Limb (tissue), 2 donors: ENCODE measurements at regions not wholly inside any gene's neighbourhood (a gene's known extent, or its start where the extent isn't known, plus 50 kb on each side); places are given as distances from the start of the nearest gene placed in this dataset.

Source experiments
- DNase-seq, 2 donors: peaks; one replicate each; pipeline ENCODE4 v3.0.0-alpha.2; 2016; ENCODE audit errors: extremely low spot score in 2 of 2

DNA sequence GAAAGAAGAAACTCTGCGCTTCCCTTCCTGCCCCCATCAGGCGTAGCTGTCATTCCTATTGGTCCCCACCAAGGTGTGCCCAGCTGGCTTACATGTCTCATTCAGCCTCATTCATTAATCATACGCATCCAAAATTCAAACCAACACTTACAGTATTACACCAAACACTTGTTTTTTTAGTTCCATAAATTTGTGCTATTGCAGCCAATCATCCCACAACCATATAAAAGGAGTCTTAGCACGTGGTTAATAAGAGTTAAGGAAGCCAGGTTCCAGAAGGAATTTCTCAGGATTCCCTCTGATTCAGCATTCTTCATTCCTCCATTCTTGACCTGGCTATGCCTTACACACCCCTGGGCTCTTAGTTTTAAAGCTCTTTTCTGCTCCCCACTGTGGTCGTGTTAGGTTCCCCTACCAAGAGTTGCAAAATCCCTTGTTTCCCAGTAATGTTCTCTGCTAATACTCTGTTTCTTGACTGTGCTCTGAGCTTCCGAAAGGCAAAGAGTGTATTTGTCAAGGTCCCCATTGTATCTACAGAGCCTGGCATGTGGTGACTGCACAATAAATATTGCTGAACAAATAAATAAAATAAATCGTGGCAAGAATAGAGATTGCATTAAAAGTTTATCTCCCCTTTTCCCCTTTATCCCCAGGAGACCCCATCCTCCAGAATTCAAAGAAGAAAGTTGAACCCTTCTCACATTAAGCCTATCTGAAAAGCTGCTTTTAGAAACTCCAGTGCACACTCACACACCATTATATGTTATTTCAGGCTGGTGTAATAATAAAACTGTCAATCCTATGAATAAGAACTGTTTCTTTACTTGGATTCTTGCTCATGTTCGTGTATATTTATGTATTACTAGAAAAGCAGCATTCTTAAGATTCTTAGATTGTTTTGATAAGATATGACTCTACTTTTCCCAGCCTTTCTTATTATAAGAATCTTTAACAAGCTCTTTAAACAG, 514.4 kb downstream of the INHBA start:
- peak in 1 of 2 donors; percentile 16 for DNase-seq

DNA sequence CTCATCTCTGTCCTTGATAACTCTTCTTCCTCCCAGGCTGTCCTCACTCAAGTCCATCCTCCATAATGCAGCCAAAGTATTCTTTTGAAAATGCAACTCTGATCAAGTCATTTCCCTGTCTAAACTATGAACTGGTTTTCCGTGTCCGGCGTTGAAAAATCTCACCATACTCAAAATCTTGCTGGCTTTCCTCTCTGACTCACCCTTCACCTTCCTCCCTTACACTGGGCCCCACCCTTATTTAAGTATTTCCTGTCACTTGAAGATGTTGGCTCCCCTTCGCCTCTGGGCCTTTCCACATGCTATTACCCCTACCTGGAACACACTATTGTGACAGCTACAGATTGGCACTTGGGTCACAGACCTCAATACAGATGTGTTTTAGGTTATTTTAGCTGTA, 515.6 kb downstream of the INHBA start:
- DNase-seq = no peak

DNA sequence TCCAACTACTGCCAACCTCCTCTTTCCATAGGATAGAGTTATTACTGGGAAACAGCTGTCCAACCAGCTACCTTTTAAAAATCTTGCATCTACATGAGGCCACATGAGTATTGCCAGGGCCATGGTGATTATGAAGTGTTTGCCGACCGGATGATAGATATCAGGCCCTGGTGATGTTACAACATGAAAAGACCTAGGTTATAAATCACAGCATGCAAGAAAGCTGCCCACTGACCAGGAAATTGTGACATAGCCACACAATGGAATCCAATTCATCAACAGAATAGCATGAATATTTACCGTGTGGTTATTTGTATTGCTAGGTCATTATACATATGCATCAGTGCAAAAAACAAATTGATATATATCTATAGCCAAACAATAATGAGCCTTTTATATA, 517.0 kb downstream of the INHBA start:
- DNase-seq = no peak

- no peak for DNase-seq
These were observed 519.1 kb downstream of the INHBA start for GRCh38 chr7:41183741-41184140.

- DNase-seq = no peak
These were observed 520.1 kb downstream of the INHBA start for GRCh38 chr7:41182782-41183181.

DNA sequence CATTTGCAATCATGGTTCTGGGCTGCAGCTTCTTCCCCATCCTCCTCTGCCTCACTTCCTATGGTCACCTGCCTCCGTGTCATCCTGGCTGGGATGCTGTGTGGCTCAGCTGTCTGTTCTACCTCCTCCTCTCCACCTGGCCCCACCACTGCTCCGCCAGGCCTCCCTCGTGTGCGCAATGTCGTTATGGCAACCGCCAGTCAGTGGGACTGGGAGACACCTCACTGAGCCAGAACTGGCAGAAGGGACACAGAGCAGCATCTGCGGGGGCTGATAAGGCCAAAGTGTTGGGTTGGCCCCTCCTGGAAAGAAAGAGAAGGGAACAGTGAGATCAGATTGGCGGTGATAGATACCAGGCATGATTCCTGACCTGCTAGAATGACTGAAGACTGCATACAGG, 527.5 kb downstream of the INHBA start:
- no peak for DNase-seq

DNA sequence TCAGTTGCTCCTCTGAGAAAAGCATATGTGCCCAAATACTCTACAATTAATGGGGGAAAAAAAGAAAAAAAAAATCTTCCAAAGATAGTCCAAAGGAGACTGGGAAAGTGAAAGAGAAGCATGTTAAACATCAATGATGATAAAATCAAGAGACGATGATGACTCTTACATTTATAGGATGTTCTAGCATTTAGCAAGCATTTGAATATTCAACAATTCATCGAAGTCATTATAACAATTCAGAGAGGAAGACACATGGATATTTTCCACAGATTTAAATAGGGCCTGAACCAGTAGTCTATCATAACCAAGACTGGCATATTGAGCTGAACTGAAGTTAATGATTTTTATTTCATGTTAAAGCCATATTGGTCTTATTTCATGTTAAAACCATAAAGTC, 528.4 kb downstream of the INHBA start:
- DNase-seq = no peak

- DNase-seq = no peak
These were observed 532.4 kb downstream of the INHBA start for GRCh38 chr7:41170466-41170865.

GRCh38 chr7:41169317-41169716, 533.6 kb downstream of the INHBA start:
- DNase-seq = no peak

GRCh38 chr7:41167836-41168235, 535.1 kb downstream of the INHBA start:
- no peak for DNase-seq

DNA sequence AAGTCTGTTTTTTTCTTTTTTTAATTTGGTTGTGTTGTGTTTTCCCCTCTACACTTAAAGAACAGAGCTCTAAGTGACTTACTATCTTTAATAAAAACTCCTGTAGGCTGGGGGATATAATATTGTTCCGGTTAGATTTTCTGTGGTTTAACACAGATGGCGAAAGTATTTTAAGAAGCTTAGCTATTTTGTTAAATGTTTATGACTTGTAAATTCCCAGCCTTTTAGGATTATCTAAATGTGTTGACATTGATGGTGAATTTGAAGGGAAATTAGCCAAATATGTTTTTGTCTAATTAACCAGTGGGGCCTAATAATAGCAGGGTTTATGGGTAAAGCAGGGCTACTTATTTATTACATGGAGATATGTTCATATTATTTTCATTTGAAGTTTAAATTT, 538.5 kb downstream of the INHBA start:
- DNase-seq = no peak

GRCh38 chr7:41163991-41164390, 538.9 kb downstream of the INHBA start:
- DNase-seq = no peak

DNA sequence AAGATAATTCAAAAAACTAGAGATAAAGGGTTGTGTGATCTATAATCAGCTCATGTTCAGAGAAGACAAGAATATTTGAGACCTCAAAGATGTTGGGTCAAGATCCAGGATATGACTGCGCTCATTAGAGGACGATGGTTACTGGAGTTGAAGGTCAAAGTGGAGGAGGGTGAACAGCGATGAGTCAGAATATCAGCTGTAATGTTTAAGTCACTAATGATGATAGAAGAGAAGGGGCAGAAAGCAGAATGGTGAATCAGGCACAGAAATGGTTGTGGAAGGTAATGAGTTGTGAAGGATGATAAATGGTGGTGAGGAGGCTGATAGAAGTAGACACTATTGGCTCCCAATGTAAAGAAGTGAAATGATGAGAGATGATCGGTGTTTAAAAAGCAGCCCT, 540.3 kb downstream of the INHBA start:
- DNase-seq = no peak

DNA sequence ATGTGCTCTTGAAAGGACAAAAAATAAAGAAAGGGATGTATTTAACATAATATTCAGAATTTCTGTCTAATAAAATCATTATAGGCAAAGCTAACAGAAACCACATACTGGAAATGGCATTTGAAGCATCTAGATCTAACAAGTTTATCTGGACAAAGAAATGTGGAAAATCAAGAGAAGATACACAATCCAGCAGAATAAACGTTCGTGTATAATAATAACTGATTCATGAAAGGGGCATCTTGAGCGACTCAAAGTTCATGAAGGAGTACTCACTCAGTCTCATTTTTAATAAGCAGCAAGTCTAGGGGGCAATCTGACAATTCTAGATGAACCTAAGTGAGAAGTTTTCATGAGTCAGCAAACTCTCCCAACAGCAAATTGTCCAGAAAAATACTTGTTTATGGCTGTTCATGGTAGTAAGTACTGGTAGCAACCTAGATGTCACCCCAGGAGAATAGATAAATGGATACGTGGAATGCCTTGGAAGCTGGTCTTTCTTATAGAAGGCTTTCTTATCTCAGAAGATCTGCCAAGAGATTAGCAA, 541.8 kb downstream of the INHBA start:
- no peak for DNase-seq

DNA sequence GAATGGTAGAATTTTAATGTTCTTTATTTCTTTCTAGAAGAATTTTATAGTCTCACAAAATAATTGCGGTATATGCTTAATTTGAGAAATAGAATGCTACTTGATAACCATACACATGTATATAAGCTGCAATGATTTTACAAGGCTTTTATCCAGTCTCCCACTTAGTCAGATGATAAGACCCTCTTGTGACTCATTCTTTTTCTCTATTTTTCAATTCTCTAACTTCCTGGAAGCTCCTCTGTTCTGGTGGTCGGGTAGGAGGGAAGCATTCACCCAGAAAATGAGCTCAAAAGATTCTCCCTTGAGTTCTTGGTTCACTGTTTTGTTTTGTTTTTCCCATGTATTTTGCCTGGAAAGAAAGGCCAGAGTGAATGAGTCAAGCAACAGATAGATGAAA, 546.6 kb downstream of the INHBA start:
- no peak for DNase-seq

- no peak for DNase-seq
These were observed 549.6 kb downstream of the INHBA start for GRCh38 chr7:41153268-41153667.

- no peak for DNase-seq
These were observed 550.7 kb downstream of the INHBA start for GRCh38 chr7:41152179-41152678.

DNA sequence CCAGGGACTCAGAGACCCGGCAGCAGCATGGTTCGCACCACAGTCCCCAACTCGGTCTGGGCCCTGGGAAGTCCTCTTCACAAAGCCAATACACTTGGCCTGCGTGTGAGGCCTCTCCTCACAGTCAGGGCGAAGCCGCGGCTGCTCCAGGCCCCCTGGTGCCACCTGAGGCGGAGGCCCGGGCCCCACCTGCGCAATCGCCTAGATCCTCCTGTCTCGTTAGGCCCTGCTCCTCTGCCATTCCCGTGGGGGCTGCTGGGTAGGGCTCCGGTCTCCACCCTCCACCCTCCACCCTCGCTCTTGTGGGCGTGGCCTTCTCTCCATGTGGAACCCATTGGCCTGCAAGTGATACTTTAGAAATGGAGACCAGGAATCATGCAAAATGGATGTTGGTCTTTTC, 553.3 kb downstream of the INHBA start:
- DNase-seq = no peak

DNA sequence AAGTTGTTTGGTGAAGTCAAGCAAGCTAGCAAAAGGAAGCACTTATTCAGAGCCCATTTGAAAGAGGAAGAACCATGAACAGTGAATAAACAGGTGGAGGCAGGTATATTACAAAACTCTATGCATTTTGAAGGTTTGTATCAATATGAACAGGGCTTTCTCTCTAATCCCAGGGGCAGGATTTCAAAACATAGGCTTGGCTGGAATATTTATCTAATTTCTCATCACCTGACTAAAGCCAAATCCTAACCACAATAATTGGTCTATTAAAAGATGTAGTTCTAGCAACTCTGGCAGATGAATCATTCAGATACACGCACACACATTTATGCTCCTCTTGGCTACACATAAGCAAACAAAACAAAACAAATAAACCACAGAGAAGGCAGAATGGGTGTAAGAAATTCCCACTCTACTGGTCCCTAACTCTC, 554.4 kb downstream of the INHBA start:
- DNase-seq = no peak

DNA sequence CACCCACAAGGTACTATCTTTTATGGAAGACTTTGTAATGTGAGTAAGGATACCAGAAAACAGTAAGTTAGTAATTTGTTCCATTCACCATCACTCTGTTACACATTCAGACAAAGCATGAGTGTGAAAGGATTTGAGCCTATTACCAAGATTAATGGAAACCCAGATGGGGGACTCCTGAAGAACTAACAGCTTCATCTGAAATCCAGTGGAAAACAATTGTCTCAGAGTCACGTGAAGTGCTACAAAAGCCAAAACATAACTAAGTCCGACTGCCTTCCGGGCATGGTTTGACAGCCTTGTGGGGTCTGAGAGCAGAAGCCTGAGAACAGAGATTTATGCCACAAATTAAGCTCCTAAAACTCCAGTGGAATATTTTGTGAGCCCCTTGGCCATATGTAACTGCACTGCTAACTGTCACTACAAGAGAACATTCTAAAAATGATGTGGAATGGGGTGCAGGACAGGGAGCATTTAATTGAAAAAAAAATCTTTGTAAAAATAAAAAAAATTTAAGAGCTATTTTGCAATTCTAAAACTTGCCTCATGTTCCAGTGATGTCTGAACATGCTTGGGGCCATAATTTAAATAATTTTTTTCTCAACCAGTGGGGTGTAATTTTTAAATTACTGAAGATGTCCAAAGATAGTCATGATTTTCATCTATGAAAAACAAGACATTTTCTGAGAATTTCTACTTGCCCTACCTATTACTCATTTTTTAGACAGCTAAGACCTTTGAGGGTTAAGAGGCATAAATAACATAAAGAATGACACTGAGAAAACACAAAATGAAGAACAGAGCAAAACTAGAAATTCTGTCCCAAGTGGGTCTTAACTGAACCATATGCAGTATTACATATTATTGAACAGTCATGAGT, 555.0 kb downstream of the INHBA start:
- DNase-seq = no peak

DNA sequence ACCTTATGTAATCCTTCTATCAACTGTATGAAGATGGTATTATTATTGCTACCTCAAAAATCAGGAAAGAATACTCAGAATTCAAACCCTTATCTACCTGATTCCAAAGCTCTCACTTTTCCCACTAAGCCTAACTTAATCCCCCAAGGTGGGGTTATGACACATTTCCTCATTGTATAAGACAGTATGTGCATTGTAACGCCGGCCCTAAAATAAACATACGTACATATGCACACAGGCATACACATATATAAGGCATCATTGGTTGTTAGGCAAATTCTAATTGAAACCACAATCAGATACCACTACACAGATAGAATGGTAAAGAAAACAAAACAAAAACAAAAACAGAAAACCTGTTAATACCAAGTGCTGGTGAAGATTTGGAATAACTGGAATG, 556.5 kb downstream of the INHBA start:
- DNase-seq = no peak

- DNase-seq = no peak
These were observed 557.2 kb downstream of the INHBA start for GRCh38 chr7:41145656-41146055.
